NCI-H146 treated with DMSO at 0.1 percent for 48 hours (cell line): ENCODE measurements at regions not wholly inside any gene's neighbourhood (a gene's known extent, or its start where the extent isn't known, plus 50 kb on each side); places are given as distances from the start of the nearest gene placed in this dataset.

Experiments used
- DNase-seq: peaks from one replicate; lab custom pipeline; 2025; ENCODE audit not compliant: unreplicated experiment; lab: John Stamatoyannopoulos, UW

DNA sequence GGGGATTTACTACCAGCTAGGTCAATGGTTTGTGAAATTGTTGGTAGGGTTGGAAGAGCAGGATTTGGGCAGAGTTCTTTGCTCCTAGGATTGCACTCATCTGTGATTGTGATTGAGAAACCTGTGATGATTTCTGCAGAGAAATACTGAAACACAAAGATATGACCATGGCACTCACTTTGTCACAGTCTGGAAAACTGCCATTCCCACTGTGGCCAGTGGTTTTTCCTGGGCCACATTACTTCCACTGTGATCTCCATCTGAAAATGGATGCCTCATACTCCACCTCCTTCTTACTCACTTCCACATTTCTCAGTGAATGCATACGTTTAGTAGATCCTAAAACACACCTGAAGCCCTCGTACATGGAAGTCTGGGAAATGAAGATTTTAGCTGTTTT, 593.2 kb downstream of the LMO7 start:
- no peak for DNase-seq

GRCh38 chr13:76226941-76227340, 590.8 kb downstream of the LMO7 start:
- DNase-seq: no peak

DNA sequence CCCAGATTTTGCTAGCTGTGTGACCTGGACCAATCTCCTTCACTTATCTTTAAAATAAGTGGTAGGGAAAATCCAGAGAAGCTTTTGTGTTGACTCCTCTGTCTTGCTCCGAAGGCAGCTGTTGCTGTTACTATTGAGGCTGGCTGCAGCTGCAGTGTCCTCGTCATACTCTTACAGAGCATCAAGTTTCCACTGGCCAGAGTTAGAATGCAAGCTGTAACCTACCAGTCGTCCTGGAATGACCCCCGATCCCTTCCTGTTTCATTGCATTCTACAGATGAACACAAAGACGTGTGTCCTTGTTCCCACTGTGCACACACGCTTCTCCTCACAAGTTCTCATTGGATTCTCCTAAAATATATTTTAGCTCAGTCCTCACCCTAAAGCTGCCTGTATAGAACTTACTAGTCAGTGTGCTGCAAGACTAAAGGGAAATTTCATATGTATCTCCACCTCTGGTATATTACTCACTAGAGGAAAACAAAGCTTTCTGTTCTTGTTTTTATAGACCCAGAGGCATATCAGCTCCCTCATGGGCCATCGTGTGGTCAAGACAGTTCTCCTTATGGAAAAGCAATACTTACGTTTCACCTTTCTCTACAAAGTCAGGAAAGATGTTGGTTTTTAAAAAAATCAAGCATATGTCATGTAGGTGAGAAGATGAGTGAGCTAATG, 589.8 kb downstream of the LMO7 start:
- DNase-seq: no peak

GRCh38 chr13:76223999-76224398, 587.9 kb downstream of the LMO7 start:
- DNase-seq: no peak

DNA sequence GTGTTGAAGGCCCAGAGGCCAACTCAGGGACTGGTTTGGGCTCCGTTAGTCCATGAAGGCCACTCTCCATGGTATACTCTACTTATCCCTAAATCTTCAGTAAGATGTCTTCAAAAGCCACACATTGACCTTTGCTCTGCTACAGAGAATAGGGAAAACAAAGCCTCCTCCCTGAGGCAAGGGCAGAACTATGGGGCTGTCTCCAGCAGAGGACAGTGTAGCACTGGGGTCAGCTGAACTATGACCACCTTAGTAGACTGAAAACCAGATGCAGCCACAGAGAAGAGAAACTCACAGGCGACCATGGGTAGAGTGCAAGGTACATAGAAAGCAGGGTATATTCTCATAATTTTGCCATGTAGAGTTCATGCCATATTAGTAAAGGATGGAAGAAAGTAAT, 587.4 kb downstream of the LMO7 start:
- DNase-seq: no peak

GRCh38 chr13:76222511-76222910, 586.4 kb downstream of the LMO7 start:
- DNase-seq: no peak

DNA sequence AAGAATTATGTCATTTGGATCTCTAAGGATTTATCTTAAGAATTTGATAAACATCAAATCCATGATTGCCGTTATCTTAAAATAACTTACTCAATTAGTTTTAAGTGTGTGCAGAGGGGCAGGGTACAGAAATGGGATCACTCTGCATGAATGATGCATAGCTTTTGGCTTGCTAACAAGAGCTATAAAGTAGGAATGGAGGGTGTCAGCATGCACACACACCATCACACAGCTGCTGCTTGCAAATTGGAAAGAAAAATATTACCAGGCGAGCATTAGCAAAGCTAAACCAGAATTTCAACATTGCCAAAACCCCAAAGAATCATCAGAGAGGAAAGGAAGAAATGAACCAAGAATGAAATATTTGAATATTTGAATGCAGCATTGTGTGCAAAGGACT, 580.6 kb downstream of the LMO7 start:
- no peak for DNase-seq

DNA sequence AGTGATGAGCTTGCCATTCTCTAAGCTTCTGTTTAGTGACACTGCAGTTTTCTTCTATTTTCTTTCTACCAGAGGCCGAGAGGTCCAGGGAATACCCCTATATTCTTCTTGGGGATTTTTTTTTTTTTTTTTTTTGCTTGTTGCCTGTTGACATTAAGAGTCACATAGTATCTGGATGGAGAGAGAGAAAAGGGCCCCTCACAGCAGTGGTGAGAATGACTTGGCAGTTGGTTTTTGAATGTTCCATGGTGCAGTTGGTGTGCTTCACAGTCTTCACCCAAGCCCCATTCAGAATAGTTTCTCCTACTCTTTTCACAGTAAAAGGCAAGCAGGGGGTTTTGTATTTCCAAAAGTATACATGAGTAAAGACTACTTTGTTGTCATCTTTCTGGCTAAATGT, 577.9 kb downstream of the LMO7 start:
- no peak for DNase-seq

GRCh38 chr13:76213423-76213904, 577.3 kb downstream of the LMO7 start:
- DNase-seq: no peak

DNA sequence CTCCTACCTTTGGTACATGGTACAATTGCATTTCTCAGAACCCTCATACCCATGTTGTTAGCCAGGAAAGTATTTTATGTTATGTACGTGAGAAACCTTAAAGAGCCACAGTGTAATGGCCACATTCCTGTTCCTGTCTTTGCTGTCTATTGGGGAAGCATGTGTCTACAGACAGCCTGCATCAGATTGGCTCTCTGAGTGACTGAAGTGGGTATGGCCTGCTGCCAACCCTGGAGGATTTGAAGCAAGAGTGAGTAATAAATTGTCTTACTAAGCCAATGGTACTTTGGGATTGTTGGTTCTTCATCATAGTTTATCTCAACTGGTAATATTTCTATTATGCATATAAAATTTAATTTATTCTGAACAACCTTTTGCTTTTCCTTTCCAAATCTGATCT, 574.1 kb downstream of the LMO7 start:
- no peak for DNase-seq

DNA sequence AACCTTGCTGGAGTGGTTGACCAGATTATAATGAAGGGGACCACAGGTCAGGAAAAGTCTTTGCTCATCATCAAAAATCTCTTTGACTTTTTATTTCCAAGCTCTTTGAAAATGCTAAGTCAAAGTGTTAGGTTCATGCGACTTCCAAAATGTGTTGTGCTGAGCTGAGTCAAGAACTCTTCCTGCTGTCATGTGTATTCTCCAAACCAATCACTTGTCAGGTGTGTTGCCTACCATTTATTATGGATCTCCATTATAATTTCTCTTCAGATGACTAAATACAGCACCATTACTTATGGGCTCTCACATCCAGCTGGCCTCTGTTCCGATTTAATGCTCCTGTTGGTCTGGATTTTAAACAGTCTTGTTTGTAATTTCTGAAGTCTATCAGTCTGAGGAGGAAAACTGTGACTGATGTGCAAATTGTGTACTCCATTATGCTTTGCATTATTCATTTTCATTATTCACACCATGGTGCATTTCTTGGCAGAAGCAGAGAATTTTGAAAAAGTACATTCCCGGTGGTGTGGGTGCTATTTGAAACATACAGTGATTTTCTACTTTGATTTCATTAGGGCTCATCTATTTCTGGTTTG, 562.5 kb downstream of the LMO7 start:
- no peak for DNase-seq

- DNase-seq: no peak
Observed at GRCh38 chr13:76189882-76190519, 553.9 kb downstream of the LMO7 start.

DNA sequence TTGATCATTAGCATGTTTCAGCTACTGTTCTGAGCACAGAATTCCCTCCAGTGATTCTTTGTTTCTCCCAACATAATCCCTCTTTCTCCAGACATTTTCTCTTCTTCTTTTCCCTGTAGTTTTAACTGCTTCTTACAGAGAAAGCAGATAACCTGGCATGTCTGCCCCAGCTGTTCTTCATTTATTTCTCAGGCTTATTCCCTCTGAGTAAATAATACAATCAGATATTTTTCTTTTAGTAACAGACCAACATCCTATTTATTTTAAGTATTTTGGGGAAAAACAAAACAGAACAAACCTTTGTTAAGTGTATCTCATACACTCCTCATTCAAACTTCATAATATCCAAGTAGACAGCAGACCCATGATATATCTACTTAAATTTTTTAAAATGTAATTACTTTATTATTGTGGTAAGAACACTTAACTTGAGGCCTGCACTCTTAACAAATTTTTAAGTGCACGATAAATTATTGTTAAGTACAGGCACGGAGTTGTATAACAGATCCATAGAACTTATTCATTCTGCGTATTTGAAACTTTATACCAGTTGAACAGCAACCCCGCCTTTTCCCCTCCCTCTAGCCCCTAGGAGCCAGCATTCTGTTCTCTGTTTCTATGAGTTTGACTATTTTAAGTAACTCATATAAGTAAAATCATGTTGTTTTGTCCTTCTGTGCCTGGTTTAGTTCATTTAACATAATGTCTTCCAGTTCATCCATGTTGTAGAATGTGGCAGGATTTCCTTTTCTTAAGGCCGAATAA, 540.0 kb downstream of the LMO7 start:
- DNase-seq: no peak

- DNase-seq: no peak
Observed at GRCh38 chr13:76168661-76169060, 532.5 kb downstream of the LMO7 start.

GRCh38 chr13:76164290-76164689, 528.2 kb downstream of the LMO7 start:
- no peak for DNase-seq

- DNase-seq: no peak
Observed at GRCh38 chr13:76163761-76164160, 527.6 kb downstream of the LMO7 start.

GRCh38 chr13:76160961-76161925, 525.1 kb downstream of the LMO7 start:
- no peak for DNase-seq

- DNase-seq: no peak
Observed at GRCh38 chr13:76160506-76160905, 524.4 kb downstream of the LMO7 start.

DNA sequence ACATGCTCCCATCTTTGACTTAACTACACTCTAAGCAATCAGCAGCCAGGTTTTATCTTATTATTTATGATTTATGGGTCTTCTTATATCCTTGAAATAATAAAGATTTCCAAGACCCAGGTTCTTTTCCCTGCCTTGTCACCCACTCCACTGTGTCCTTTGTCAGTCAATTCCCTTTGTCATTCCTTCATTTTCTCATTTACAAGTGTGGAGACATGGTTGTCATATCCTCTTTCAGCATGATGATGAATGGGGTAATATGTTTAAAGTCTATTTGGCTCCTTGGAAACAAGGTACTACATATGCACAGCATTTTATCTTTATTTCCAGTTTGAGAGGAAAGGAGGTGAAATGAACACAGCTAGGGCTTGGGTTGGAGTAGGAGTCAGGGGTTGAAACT, 521.8 kb downstream of the LMO7 start:
- no peak for DNase-seq

DNA sequence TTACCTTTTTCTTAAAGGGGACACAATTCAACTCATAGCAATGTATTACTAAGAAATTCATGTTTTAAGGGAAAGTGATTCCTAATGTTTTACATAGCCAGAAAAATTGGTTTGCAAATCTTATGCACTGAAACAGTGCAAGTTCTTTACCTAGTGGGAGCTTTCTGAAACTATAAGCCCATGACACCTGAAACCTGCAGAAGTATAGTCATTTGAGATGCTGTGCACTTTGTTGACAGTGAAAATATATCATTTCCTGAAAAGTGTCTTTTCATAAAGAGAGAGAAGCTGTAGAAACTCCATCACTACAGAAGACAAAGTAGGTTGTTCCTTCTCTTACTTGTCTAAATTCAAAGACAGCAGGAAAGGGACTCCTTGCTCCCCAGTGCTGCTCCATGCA, 517.1 kb downstream of the LMO7 start:
- DNase-seq: no peak

DNA sequence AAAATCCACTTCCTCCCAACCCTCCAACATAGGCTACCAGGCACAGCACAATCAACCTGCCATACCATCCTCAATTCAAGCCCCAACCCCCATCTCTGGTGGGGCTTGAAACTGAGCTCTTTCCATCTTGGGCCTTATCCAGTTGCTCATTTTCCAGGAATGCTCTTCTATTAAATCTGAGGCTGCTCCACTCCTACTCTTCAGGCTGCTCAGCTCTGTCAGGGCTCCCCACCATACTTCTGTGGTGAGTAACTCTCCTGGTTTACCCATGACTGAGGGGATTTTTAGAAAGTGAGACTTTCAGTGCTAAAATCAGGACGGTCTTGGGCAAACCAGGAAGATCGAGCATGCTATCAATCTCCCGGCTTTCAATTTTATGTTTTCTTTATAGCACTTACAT, 512.8 kb downstream of the LMO7 start:
- DNase-seq: no peak
